ENCODE measurements at regions not wholly inside any gene's neighbourhood (a gene's known extent, or its start where the extent isn't known, plus 50 kb on each side); places are given as distances from the start of the nearest gene placed in this dataset.

- H3K4me3 ChIP-seq (ENCODE audit: low read depth, low read length, poor library complexity, severe bottlenecking) = no peak overlapping the region
- no peaks in the 10 kb centered on the region for H3K36me3 ChIP-seq (ENCODE audit: insufficient read depth, low read length, poor library complexity, severe bottlenecking)
- peaks cover 10% of the 10 kb centered on the region for H3K9me3 ChIP-seq (ENCODE audit: low read depth, low read length, poor library complexity, severe bottlenecking)
- no peaks in the 10 kb centered on the region for H3K4me1 ChIP-seq (ENCODE audit: insufficient read depth, low read length, poor library complexity, severe bottlenecking)
- no TSS peak for BruUV-seq (replicated peaks)
- no peak for TF ChIP-seq EZH2 (IDR thresholded peaks at IDR 0.05; ENCODE audit: borderline replicate concordance, low read depth, low read length, poor library complexity, severe bottlenecking)
- TF ChIP-seq CTCF (conservative IDR thresholded peaks at IDR 0.05; ENCODE audit: low read depth, low read length) = no peak
- intact Hi-C loops (cut with micrococcal nuclease; ENCODE audit: unreplicated experiment) = no loop called here
- ChIA-PET CTCF (no interaction called here), POLR2A (ENCODE audit: low non-redundant PET) (no interaction called here)
- H3K27me3 ChIP-seq (replicated peaks; ENCODE audit: insufficient read depth, low read depth, low read length, poor library complexity) = no peaks in the 10 kb centered on the region
- DNase-seq (ENCODE audit: low spot score) = no peak
- H3K27ac ChIP-seq (ENCODE audit: low read depth, low read length, poor library complexity, severe bottlenecking) = no peak overlapping the region
These were observed 999.6 kb downstream of the SUCLG1 start for GRCh38 chr2:83459456-83459855.

GRCh38 chr2:83435989-83436388 lies 1023.1 kb downstream of the SUCLG1 start:
- no TSS peak for BruUV-seq (replicated peaks)

GRCh38 chr2:83420993-83421392 lies 1038.1 kb downstream of the SUCLG1 start:
- POLR2A ChIA-PET (ENCODE audit: low non-redundant PET) = no interaction called here
- Histone ChIP-seq H3K36me3 (ENCODE audit: insufficient read depth, low read length, poor library complexity, severe bottlenecking) (no peaks in the 10 kb centered on the region), H3K4me3 (ENCODE audit: low read depth, low read length, poor library complexity, severe bottlenecking) (no peak overlapping the region), H3K4me1 (ENCODE audit: insufficient read depth, low read length, poor library complexity, severe bottlenecking) (no peaks in the 10 kb centered on the region), H3K27me3 (replicated peaks; ENCODE audit: insufficient read depth, low read depth, low read length, poor library complexity) (no peaks in the 10 kb centered on the region), H3K27ac (ENCODE audit: low read depth, low read length, poor library complexity, severe bottlenecking) (no peak overlapping the region), H3K9me3 (ENCODE audit: low read depth, low read length, poor library complexity, severe bottlenecking) (peaks cover 36% of the 10 kb centered on the region)
- no peak for DNase-seq (ENCODE audit: low spot score)
- CTCF ChIA-PET = no interaction called here
- no peak for TF ChIP-seq EZH2 (IDR thresholded peaks at IDR 0.05; ENCODE audit: borderline replicate concordance, low read depth, low read length, poor library complexity, severe bottlenecking)
- TF ChIP-seq CTCF (conservative IDR thresholded peaks at IDR 0.05; ENCODE audit: low read depth, low read length) = no peak
- BruUV-seq (replicated peaks) = no TSS peak
- intact Hi-C loops (cut with micrococcal nuclease; ENCODE audit: unreplicated experiment) = no loop called here

More at GRCh38 chr2:83435989-83436388, 1023.1 kb downstream of the SUCLG1 start:
- H3K27ac ChIP-seq (ENCODE audit: low read depth, low read length, poor library complexity, severe bottlenecking) = no peak overlapping the region
- H3K4me1 ChIP-seq (ENCODE audit: insufficient read depth, low read length, poor library complexity, severe bottlenecking) = no peaks in the 10 kb centered on the region
- no peak for TF ChIP-seq EZH2 (IDR thresholded peaks at IDR 0.05; ENCODE audit: borderline replicate concordance, low read depth, low read length, poor library complexity, severe bottlenecking)
- TF ChIP-seq CTCF (conservative IDR thresholded peaks at IDR 0.05; ENCODE audit: low read depth, low read length) = no peak
- DNase-seq (ENCODE audit: low spot score) = no peak
- peaks cover 22% of the 10 kb centered on the region for H3K9me3 ChIP-seq (ENCODE audit: low read depth, low read length, poor library complexity, severe bottlenecking)
- H3K27me3 ChIP-seq (replicated peaks; ENCODE audit: insufficient read depth, low read depth, low read length, poor library complexity) = no peaks in the 10 kb centered on the region
- CTCF ChIA-PET = no interaction called here
- intact Hi-C loops (cut with micrococcal nuclease; ENCODE audit: unreplicated experiment) = no loop called here
- POLR2A ChIA-PET (ENCODE audit: low non-redundant PET) = no interaction called here
- H3K36me3 ChIP-seq (ENCODE audit: insufficient read depth, low read length, poor library complexity, severe bottlenecking) = no peaks in the 10 kb centered on the region
- H3K4me3 ChIP-seq (ENCODE audit: low read depth, low read length, poor library complexity, severe bottlenecking) = no peak overlapping the region

All from A673 (cell line).